H1 (cell line): ENCODE measurements at regions not wholly inside any gene's neighbourhood (a gene's known extent, or its start where the extent isn't known, plus 50 kb on each side); places are given as distances from the start of the nearest gene placed in this dataset.
A peak's percentile ranks its signal among the peaks of the same experiment; 100 is the strongest.

Experiments used
- CTCF ChIA-PET: fragments of 300-600 bp; sonication (Branson Sonifier 250); formaldehyde crosslinking; loops from one replicate; lab custom pipeline; 2021; ENCODE audit not compliant: partially characterized antibody; lab: Charles Lee
- POLR2A ChIA-PET: fragments of 300-600 bp; sonication (Branson Sonifier 250); formaldehyde crosslinking; loops from one replicate; lab custom pipeline; 2021; ENCODE audit warnings: inconsistent platforms; ENCODE audit not compliant: partially characterized antibody; lab: Charles Lee
- DNase-seq, 2 experiments: peaks; one replicate each; pipeline versions ENCODE4 v3.0.0 to v3.0.0-alpha.2; 2010 to 2022; ENCODE audit warnings: low spot score in 2 of 2, low read depth in 1 of 2, mixed read lengths in 1 of 2
- FAIRE-seq: peaks from 2 replicates; lab custom pipeline; 2011; peaks lifted over from hg19 to GRCh38; lab: Jason Lieb, UNC
- H2AFZ ChIP-seq: 2 replicates; pipeline ENCODE4 v1.8.1; 2012; ENCODE audit warnings: low read length, inconsistent platforms
- H2AK5ac ChIP-seq: 2 replicates; pipeline ENCODE4 v1.6.1; 2013; ENCODE audit warnings: low read depth, low read length
- H2BK120ac ChIP-seq: replicated peaks from 2 replicates; pipeline ENCODE3; 2013; ENCODE audit warnings: low read depth, low read length, inconsistent platforms
- H2BK12ac ChIP-seq: 2 replicates; pipeline ENCODE4 v1.6.1; 2013; ENCODE audit warnings: low read depth, low read length
- H2BK15ac ChIP-seq: 2 replicates; pipeline ENCODE4 v1.6.1; 2013; ENCODE audit warnings: low read length
- H2BK20ac ChIP-seq: 2 replicates; pipeline ENCODE4 v1.6.1; 2013; ENCODE audit warnings: low read length
- H2BK5ac ChIP-seq: 2 replicates; pipeline ENCODE4 v1.6.1; 2013; ENCODE audit warnings: low read depth, low read length
- H3K14ac ChIP-seq: 2 replicates; pipeline ENCODE4 v1.6.1; 2013; ENCODE audit warnings: inconsistent platforms; ENCODE audit not compliant: insufficient read length
- H3K18ac ChIP-seq: 2 replicates; pipeline ENCODE4 v1.6.1; 2013; ENCODE audit warnings: low read length; ENCODE audit errors: extremely low read depth
- H3K23ac ChIP-seq: 2 replicates; pipeline ENCODE4 v1.6.1; 2013; ENCODE audit warnings: inconsistent platforms; ENCODE audit not compliant: insufficient read length
- H3K23me2 ChIP-seq: 2 replicates; pipeline ENCODE4 v1.6.1; 2013; ENCODE audit warnings: low read depth, low read length
- H3K27ac ChIP-seq: 2 replicates; pipeline ENCODE4 v1.6.1; 2011; ENCODE audit warnings: low read depth, low read length, inconsistent platforms
- H3K27me3 ChIP-seq, 4 experiments: replicated peaks in 1 of 4; 1 replicate in 1 of 4; 2 replicates in 3 of 4; pipeline versions ENCODE4 v1.6.1 to v1.8.1; 2011 to 2013; ENCODE audit warnings: low read length in 3 of 4, mild to moderate bottlenecking in 3 of 4, inconsistent platforms in 2 of 4, mixed read lengths in 2 of 4, moderate library complexity in 1 of 4; ENCODE audit not compliant: control insufficient read depth in 3 of 4, insufficient read depth in 3 of 4; ENCODE audit errors: extremely low read depth in 1 of 4
- H3K36me3 ChIP-seq, 4 experiments: 2 replicates each; pipeline versions ENCODE4 v1.6.1 to v1.8.1; 2011 to 2013; ENCODE audit warnings: mild to moderate bottlenecking in 4 of 4, low read length in 3 of 4, moderate library complexity in 2 of 4, control low read depth in 1 of 4, inconsistent platforms in 1 of 4; ENCODE audit not compliant: insufficient read depth in 4 of 4, control insufficient read depth in 2 of 4
- H3K4ac ChIP-seq: replicated peaks from 2 replicates; pipeline ENCODE3; 2013; ENCODE audit warnings: low read length, low read depth, mixed read lengths, inconsistent platforms; ENCODE audit not compliant: insufficient read length
- H3K4me1 ChIP-seq, 4 experiments: replicated peaks in 1 of 4; 1 replicate in 1 of 4; 2 replicates in 3 of 4; pipeline versions ENCODE4 v1.6.1 to v1.8.1; 2011 to 2013; ENCODE audit warnings: low read length in 3 of 4, inconsistent platforms in 2 of 4, mixed read lengths in 1 of 4; ENCODE audit not compliant: insufficient read depth in 4 of 4, control insufficient read depth in 3 of 4
- H3K4me2 ChIP-seq, 2 experiments: 2 replicates each; pipeline versions ENCODE4 v1.6.1 to v1.8.1; 2011 to 2013; ENCODE audit warnings: low read depth in 2 of 2, low read length in 2 of 2, control low read depth in 1 of 2, inconsistent platforms in 1 of 2, mild to moderate bottlenecking in 1 of 2; ENCODE audit not compliant: insufficient read depth in 1 of 2
- H3K4me3 ChIP-seq, 4 experiments: fragments of 200-600, 300-600 bp in 1 of 4; sonication (generic), shearing (Covaris generic), sonication (Bioruptor Twin) in 1 of 4; 2 replicates each; pipeline versions ENCODE4 v1.5.1 to v1.8.1; 2011 to 2016; ENCODE audit warnings: low read length in 4 of 4, low read depth in 3 of 4, control low read depth in 2 of 4, inconsistent platforms in 2 of 4, mild to moderate bottlenecking in 2 of 4, mixed read lengths in 1 of 4, moderate library complexity in 1 of 4; ENCODE audit not compliant: insufficient read depth in 2 of 4; ENCODE audit errors: extremely low read depth in 1 of 4
- H3K56ac ChIP-seq: replicated peaks from 2 replicates; pipeline ENCODE3; 2013; ENCODE audit warnings: low read depth, mild to moderate bottlenecking, mixed read lengths, low read length, inconsistent platforms; ENCODE audit not compliant: insufficient read length
- H3K79me1 ChIP-seq: 2 replicates; pipeline ENCODE4 v1.6.1; 2013; ENCODE audit warnings: low read depth, low read length, control low read depth
- H3K79me2 ChIP-seq, 2 experiments: 2 replicates each; pipeline versions ENCODE4 v1.6.1 to v1.8.1; 2012 to 2013; ENCODE audit warnings: low read length in 2 of 2, mild to moderate bottlenecking in 2 of 2, inconsistent platforms in 1 of 2; ENCODE audit not compliant: insufficient read depth in 2 of 2, control insufficient read depth in 1 of 2
- H3K9ac ChIP-seq, 4 experiments: replicated peaks in 1 of 4; 1 replicate in 1 of 4; 2 replicates in 3 of 4; pipeline versions ENCODE4 v1.6.1 to v1.8.1; 2011 to 2013; ENCODE audit warnings: low read depth in 3 of 4, low read length in 3 of 4, control low read depth in 2 of 4, mild to moderate bottlenecking in 2 of 4, moderate library complexity in 2 of 4, inconsistent platforms in 1 of 4; ENCODE audit errors: extremely low read depth in 1 of 4
- H3K9me3 ChIP-seq, 2 experiments: 2 replicates each; pipeline versions ENCODE4 v1.6.1 to v1.8.1; 2012 to 2013; ENCODE audit warnings: mild to moderate bottlenecking in 2 of 2, moderate library complexity in 2 of 2, control low read depth in 1 of 2, inconsistent platforms in 1 of 2, low read depth in 1 of 2, low read length in 1 of 2, mixed read lengths in 1 of 2; ENCODE audit not compliant: insufficient read depth in 2 of 2
- H4K20me1 ChIP-seq, 2 experiments: replicated peaks in 1 of 2; 2 replicates each; pipeline versions ENCODE3 to v1.8.1; 2011 to 2013; ENCODE audit warnings: inconsistent platforms in 2 of 2, low read length in 2 of 2, mild to moderate bottlenecking in 1 of 2; ENCODE audit not compliant: insufficient read depth in 2 of 2, control insufficient read depth in 1 of 2
- H4K5ac ChIP-seq: 2 replicates; pipeline ENCODE4 v1.6.1; 2013; ENCODE audit warnings: low read length, low read depth, mixed read lengths, inconsistent platforms; ENCODE audit not compliant: insufficient read length
- H4K8ac ChIP-seq: 2 replicates; pipeline ENCODE4 v1.8.0; 2013; ENCODE audit warnings: mild to moderate bottlenecking, moderate library complexity, low read length, inconsistent platforms; ENCODE audit not compliant: insufficient read depth; ENCODE audit errors: extremely low read depth
- H4K91ac ChIP-seq: replicated peaks from 2 replicates; pipeline ENCODE3; 2013; ENCODE audit warnings: low read length, mixed read lengths, inconsistent platforms; ENCODE audit not compliant: insufficient read length
- CREB1 ChIP-seq: IDR thresholded peaks from 2 replicates; pipeline ENCODE4 v1.6.1; 2012; ENCODE audit warnings: inconsistent platforms
- KDM1A ChIP-seq: fragments of 200-600, 300-600 bp; sonication (generic); IDR thresholded peaks from 2 replicates; pipeline ENCODE4 v1.7.1; 2016; ENCODE audit warnings: mild to moderate bottlenecking, low read length, borderline replicate concordance
- KDM5A ChIP-seq: fragments of 200-600 bp; IDR thresholded peaks from 2 replicates; pipeline ENCODE4 v1.7.1; 2012; ENCODE audit warnings: mild to moderate bottlenecking, low read length, inconsistent platforms, mixed read lengths
- RFX5 ChIP-seq: IDR thresholded peaks from 2 replicates; pipeline ENCODE4 v1.6.1; 2011; ENCODE audit warnings: low read depth, low read length, improper control_type of control experiment, borderline replicate concordance

DNA sequence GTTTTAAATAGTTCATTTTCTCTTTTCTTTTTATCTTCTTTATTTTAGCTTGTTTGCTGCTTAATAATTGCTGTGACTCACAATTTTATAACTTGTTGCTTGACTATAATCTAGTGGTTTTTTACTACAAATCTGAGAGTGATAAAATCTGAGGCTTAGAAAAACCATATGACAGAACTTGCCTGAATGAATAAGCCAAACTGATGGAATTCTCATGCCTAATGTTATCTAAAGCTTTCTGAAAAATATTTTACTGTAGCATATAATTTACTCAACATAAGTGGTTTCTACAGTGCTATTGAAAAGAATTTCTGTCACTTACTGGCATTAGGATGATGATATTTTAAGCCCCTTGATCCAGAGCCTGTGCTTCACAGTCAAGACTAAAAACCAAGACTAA, 175.1 kb downstream of the VGLL3 start:
- no peaks in the 10 kb centered on the region for H3K79me2 ChIP-seq
- FAIRE-seq (no peak), DNase-seq (no peak)
- H2AFZ ChIP-seq, result no peak overlapping the region
- no peak overlapping the region for H2BK12ac ChIP-seq
- no peak overlapping the region for H3K14ac ChIP-seq
- no peak for TF ChIP-seq KDM5A
- TF ChIP-seq CREB1, result no peak
- no peak for TF ChIP-seq KDM1A
- TF ChIP-seq RFX5, result no peak
- no peak overlapping the region for H2BK5ac ChIP-seq
- no peaks in the 10 kb centered on the region for H3K79me1 ChIP-seq
- H3K36me3 ChIP-seq, result no peaks in the 10 kb centered on the region
- ChIA-PET POLR2A (no interaction called here), CTCF (interaction anchor here (0.8 to 1.1 kb wide), 2 partner anchors 17 to 267 kb away, joined by 3 to 4 read pairs; no protein-coding TSS in a partner anchor)
- no peaks in the 10 kb centered on the region for H3K9me3 ChIP-seq
- H3K9ac ChIP-seq, result no peak overlapping the region
- H2BK20ac ChIP-seq, result 0 out of 2 replicates have a peak overlapping the region, but pooled peaks have one; percentile 38
- no peak overlapping the region for H3K56ac ChIP-seq
- no peak overlapping the region for H3K27ac ChIP-seq
- H3K4me1 ChIP-seq, result peaks cover 0 to 13% (median 8%) of the 10 kb centered on the region in 4 experiments; a peak in 4 of 7 replicates
- H4K8ac ChIP-seq, result no peak overlapping the region
- no peak overlapping the region for H3K18ac ChIP-seq
- no peaks in the 10 kb centered on the region for H3K23me2 ChIP-seq
- H3K23ac ChIP-seq, result no peak overlapping the region
- no peak overlapping the region; a peak in 1 of 4 replicates for H3K4me2 ChIP-seq
- no peak overlapping the region for H3K4ac ChIP-seq
- H2BK120ac ChIP-seq, result no peak overlapping the region
- H2BK15ac ChIP-seq, result no peak overlapping the region
- no peaks in the 10 kb centered on the region for H3K27me3 ChIP-seq
- no peak overlapping the region for H4K91ac ChIP-seq
- no peak overlapping the region for H2AK5ac ChIP-seq
- H4K20me1 ChIP-seq, result no peaks in the 10 kb centered on the region
- H4K5ac ChIP-seq, result peak overlapping the region; percentile 60
- no peak overlapping the region for H3K4me3 ChIP-seq
